ENCODE measurements at regions not wholly inside any gene's neighbourhood (a gene's known extent, or its start where the extent isn't known, plus 50 kb on each side); places are given as distances from the start of the nearest gene placed in this dataset.

DNA sequence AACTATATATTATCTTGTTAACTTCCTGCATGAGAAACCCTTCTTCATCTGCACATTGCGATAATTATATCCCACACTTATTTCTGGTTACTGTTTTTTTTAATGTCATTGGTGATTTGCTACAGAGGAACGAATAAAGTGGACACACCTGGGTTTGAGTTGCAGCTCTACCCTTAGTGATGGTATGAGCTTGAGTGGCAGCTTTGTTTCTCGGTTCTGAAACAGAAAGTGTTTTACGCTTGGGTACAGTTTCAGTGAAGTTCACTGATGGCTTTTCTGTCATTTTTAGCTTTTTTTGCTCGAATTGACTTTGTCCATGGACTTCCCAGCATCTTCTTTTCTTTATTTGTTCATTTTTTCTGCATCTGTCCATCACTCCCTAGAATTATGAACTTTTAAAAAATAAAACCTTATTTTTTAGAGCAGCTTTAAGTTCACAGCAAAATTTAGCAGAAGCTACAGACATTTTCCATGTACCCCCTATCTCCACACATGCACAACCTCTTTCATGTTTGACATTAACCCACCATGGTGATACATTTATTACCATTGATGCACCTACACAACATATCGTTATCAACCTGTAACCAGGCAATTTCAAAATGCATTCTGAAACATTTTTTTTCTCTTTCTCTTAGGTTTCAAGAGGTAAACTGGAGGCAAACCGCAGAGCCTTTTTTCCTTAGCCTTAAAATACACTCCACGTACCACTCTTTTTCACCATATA is 1041.6 kb upstream of the PRKX start:
- Histone ChIP-seq H3K27me3 (no peaks in the 10 kb centered on the region), H3K4me1 (replicated peaks in 1 of 2) (no peaks in the 10 kb centered on the region), H3K9me3 (replicated peaks in 1 of 3) (no peaks in the 10 kb centered on the region), H3K4me3 (no peak overlapping the region), H3K27ac (no peak overlapping the region), H3K36me3 (replicated peaks in 1 of 2) (no peaks in the 10 kb centered on the region)
- DNase-seq = no peak
- 68 to 77% (median 74%) methylated on average over 8 of the region's 8 CpGs for WGBS, 4 donors
- TF ChIP-seq POLR2A (IDR thresholded peaks at IDR 0.05) (no peak), CTCF (IDR thresholded peaks at IDR 0.05) (no peak)
- intact Hi-C loops (cut with DNase I) = no loop called here

DNA sequence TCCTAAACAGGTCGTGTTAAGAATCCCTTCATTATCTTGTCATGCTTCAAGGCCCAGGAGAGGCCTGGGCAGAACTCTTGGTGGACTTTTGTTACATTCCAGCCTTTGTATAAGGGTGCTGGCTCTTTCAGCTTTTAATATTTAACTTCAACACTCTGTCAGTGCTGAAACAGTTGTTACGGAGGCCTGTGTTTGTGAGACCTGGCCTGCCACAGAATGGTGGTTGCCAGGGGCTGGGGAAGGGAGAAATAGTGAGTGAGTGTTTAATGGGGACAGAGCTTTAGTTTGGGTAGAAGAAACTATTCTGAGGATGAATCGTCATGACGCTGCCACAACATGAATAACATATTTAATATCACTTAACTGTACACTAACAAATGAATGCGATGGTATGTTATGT is 1027.6 kb upstream of the PRKX start:
- Histone ChIP-seq H3K9me3 (replicated peaks in 1 of 3) (no peaks in the 10 kb centered on the region), H3K4me1 (replicated peaks in 1 of 2) (no peaks in the 10 kb centered on the region), H3K4me3 (no peak overlapping the region), H3K27ac (no peak overlapping the region), H3K36me3 (replicated peaks in 1 of 2) (no peaks in the 10 kb centered on the region), H3K27me3 (no peaks in the 10 kb centered on the region)
- WGBS, 4 donors = 78 to 89% (median 82%) methylated on average over 5 of the region's 5 CpGs
- intact Hi-C loops (cut with DNase I) = no loop called here
- TF ChIP-seq CTCF (IDR thresholded peaks at IDR 0.05) = no peak
- no peak for TF ChIP-seq POLR2A (IDR thresholded peaks at IDR 0.05)
- DNase-seq = no peak

DNA sequence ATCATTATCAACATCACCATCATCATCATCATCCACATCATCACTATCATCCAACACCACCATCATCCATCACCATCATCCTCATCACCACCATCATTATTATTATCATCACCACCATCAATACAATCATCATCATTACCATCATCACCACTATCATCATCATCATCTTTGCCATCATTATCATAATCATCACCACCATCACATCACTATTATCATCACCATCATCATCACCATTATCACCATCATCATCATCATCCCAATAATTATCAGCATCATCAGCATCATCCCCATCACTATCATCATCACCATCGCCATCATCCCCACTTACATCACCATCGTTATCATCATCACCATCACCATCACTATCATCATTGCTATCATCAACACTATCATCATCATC is 1021.9 kb upstream of the PRKX start:
- Histone ChIP-seq H3K4me3 (no peak overlapping the region), H3K27me3 (no peaks in the 10 kb centered on the region)

More for the DNA sequence above, 1021.9 kb upstream of the PRKX start:
- Histone ChIP-seq H3K4me1 (replicated peaks in 1 of 2) (no peaks in the 10 kb centered on the region), H3K9me3 (replicated peaks in 1 of 3) (no peaks in the 10 kb centered on the region), H3K36me3 (replicated peaks in 1 of 2) (no peaks in the 10 kb centered on the region), H3K27ac (no peak overlapping the region)
- no peak for DNase-seq
- intact Hi-C loops (cut with DNase I) = no loop called here
- no peak for TF ChIP-seq POLR2A (IDR thresholded peaks at IDR 0.05)
- no peak for TF ChIP-seq CTCF (IDR thresholded peaks at IDR 0.05)
- 86 to 96% (median 95%) methylated on average over 2 of the region's 2 CpGs for WGBS, 4 donors
